Astrocyte (in vitro differentiated cells and primary cell): ENCODE measurements at regions not wholly inside any gene's neighbourhood (a gene's known extent, or its start where the extent isn't known, plus 50 kb on each side); places are given as distances from the start of the nearest gene placed in this dataset.

Source experiments
- CTCF ChIP-seq: IDR thresholded peaks from 2 replicates; pipeline ENCODE4 v1.5.1; 2011; ENCODE audit warnings: low read depth, mild to moderate bottlenecking, inconsistent platforms, low read length, moderate library complexity; ENCODE audit not compliant: insufficient read depth
- EZH2 ChIP-seq: IDR thresholded peaks from 2 replicates; pipeline ENCODE4 v1.6.1; 2012; ENCODE audit warnings: mild to moderate bottlenecking, low read length, inconsistent platforms; ENCODE audit not compliant: insufficient read depth

GRCh38 chr1:229164836-229165735, 105.8 kb upstream of the RAB4A start:
- no peak for TF ChIP-seq CTCF
- TF ChIP-seq EZH2 = no peak
